DOHH2 (cell line): ENCODE measurements at regions not wholly inside any gene's neighbourhood (a gene's known extent, or its start where the extent isn't known, plus 50 kb on each side); places are given as distances from the start of the nearest gene placed in this dataset.

ENCODE experiments used
- H3F3A ChIP-seq: fragments of 200-600 bp; sonication (generic), shearing (Covaris generic); 2 replicates; pipeline ENCODE4 v1.6.0; 2016; ENCODE audit warnings: antibody characterized with exemption, mild to moderate bottlenecking; ENCODE audit not compliant: control insufficient read depth, insufficient read depth
- H3K27ac ChIP-seq: fragments of 200-600 bp; sonication (generic); 2 replicates; pipeline ENCODE4 v1.5.1; 2014; ENCODE audit warnings: low read depth, mild to moderate bottlenecking, low read length, moderate library complexity
- H3K27me3 ChIP-seq: fragments of 200-600 bp; sonication (generic); 2 replicates; pipeline ENCODE4 v1.6.1; 2014; ENCODE audit warnings: mild to moderate bottlenecking, low read length, mixed read lengths; ENCODE audit not compliant: control insufficient read depth
- H3K36me3 ChIP-seq: fragments of 200-600 bp; sonication (generic); 2 replicates; pipeline ENCODE4 v1.6.1; 2014; ENCODE audit warnings: mild to moderate bottlenecking, low read length, moderate library complexity, mixed read lengths; ENCODE audit not compliant: control insufficient read depth
- H3K4me1 ChIP-seq: fragments of 200-600 bp; sonication (generic); 2 replicates; pipeline ENCODE4 v1.6.1; 2014; ENCODE audit warnings: mild to moderate bottlenecking, low read length, mixed read lengths; ENCODE audit not compliant: control insufficient read depth
- H3K4me2 ChIP-seq: fragments of 200-600 bp; sonication (generic); 2 replicates; pipeline ENCODE4 v1.6.0; 2014; ENCODE audit warnings: mild to moderate bottlenecking, low read length, moderate library complexity
- H3K4me3 ChIP-seq: fragments of 200-600 bp; sonication (generic); 2 replicates; pipeline ENCODE4 v1.5.1; 2014; ENCODE audit warnings: mild to moderate bottlenecking, low read length, mixed read lengths
- H3K79me2 ChIP-seq: fragments of 200-600 bp; sonication (generic); 2 replicates; pipeline ENCODE4 v1.6.1; 2014; ENCODE audit warnings: mild to moderate bottlenecking, low read length, mixed read lengths; ENCODE audit not compliant: control insufficient read depth
- H3K9me2 ChIP-seq: fragments of 200-600 bp; sonication (generic); replicated peaks from 2 replicates; pipeline ENCODE4 v1.6.1; 2014; ENCODE audit warnings: mild to moderate bottlenecking, low read length, mixed read lengths; ENCODE audit not compliant: control insufficient read depth
- H3K9me3 ChIP-seq: fragments of 200-600 bp; sonication (generic); 2 replicates; pipeline ENCODE4 v1.6.1; 2014; ENCODE audit warnings: antibody characterized with exemption, low read length, mixed read lengths; ENCODE audit not compliant: control insufficient read depth, insufficient read depth
- H4K20me1 ChIP-seq: fragments of 200-600 bp; sonication (generic); 2 replicates; pipeline ENCODE4 v1.6.0; 2014; ENCODE audit warnings: low read depth, mild to moderate bottlenecking, antibody characterized with exemption, low read length, moderate library complexity; ENCODE audit not compliant: control insufficient read depth, insufficient read depth
- EZH2phosphoT487 ChIP-seq: fragments of 200-600 bp; sonication (generic); IDR thresholded peaks from 2 replicates; pipeline ENCODE4 v1.6.1; 2017; ENCODE audit warnings: borderline replicate concordance, mild to moderate bottlenecking, antibody characterized with exemption, low read length, moderate library complexity, mixed read lengths
- TF ChIP-seq, protein P1 (sequence below): fragments of 200-600 bp; sonication (generic); IDR thresholded peaks from one replicate; pipeline ENCODE4 v1.5.1; 2014; ENCODE audit warnings: antibody characterized with exemption, mild to moderate bottlenecking, low read depth, low read length; ENCODE audit not compliant: poor library complexity, severe bottlenecking

DNA sequence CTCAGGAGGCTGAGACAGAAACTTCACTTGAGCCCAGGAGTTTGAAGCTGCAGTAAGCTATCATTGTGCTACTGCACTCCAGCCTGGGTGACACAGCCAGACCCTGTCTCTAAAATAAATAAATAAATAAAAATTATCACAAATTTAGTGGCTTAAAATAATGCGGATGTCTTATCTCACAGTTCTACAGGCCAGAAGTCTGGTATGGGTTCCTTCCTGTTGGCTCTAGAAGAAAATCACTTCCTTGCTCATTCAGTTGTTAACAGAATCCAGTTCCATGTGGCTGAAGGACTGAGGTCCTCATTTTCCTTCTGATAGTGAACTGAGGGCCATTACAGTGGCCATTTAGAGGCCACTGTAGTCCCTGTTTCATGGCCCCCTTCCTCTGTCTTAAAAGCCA is 94.6 kb upstream of the S1PR1 start:
- H3K36me3 ChIP-seq: no peaks in the 10 kb centered on the region
- peaks cover 12% of the 10 kb centered on the region for H3K4me1 ChIP-seq
- no peaks in the 10 kb centered on the region for H4K20me1 ChIP-seq
- no peak overlapping the region for H3K27ac ChIP-seq
- TF ChIP-seq, protein P1, sequence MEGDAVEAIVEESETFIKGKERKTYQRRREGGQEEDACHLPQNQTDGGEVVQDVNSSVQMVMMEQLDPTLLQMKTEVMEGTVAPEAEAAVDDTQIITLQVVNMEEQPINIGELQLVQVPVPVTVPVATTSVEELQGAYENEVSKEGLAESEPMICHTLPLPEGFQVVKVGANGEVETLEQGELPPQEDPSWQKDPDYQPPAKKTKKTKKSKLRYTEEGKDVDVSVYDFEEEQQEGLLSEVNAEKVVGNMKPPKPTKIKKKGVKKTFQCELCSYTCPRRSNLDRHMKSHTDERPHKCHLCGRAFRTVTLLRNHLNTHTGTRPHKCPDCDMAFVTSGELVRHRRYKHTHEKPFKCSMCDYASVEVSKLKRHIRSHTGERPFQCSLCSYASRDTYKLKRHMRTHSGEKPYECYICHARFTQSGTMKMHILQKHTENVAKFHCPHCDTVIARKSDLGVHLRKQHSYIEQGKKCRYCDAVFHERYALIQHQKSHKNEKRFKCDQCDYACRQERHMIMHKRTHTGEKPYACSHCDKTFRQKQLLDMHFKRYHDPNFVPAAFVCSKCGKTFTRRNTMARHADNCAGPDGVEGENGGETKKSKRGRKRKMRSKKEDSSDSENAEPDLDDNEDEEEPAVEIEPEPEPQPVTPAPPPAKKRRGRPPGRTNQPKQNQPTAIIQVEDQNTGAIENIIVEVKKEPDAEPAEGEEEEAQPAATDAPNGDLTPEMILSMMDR: no peak
- no peak for TF ChIP-seq EZH2phosphoT487
- no peaks in the 10 kb centered on the region for H3K27me3 ChIP-seq
- H3K4me3 ChIP-seq: no peak overlapping the region
- no peak overlapping the region for H3K4me2 ChIP-seq
- no peaks in the 10 kb centered on the region for H3K9me2 ChIP-seq
- no peaks in the 10 kb centered on the region for H3F3A ChIP-seq
- H3K9me3 ChIP-seq: no peaks in the 10 kb centered on the region
- H3K79me2 ChIP-seq: no peaks in the 10 kb centered on the region

DNA sequence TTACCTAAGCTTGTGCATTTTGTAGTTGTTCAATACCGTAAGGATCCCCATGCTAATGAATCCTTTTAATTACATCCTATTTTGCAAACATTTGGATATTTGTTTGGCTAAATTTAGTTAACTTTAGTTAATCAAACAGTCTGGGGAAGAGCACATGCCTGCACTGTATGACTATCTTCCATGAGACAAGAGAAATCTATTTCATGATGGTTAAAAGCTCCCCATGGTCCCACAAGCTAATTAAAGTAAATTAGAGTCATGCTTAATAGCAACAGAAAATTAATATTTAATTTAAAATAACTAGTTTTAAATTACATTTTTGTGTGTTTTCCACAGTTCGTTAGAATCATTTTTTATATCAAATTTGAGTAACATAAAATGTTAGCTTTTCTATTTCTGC is 95.4 kb upstream of the S1PR1 start:
- no peak for TF ChIP-seq EZH2phosphoT487
- TF ChIP-seq, protein P1: no peak
- no peaks in the 10 kb centered on the region for H3K79me2 ChIP-seq
- H3K4me3 ChIP-seq: no peak overlapping the region
- no peaks in the 10 kb centered on the region for H3F3A ChIP-seq
- H3K9me2 ChIP-seq: no peaks in the 10 kb centered on the region
- H3K4me1 ChIP-seq: peaks cover 21% of the 10 kb centered on the region
- no peak overlapping the region for H3K4me2 ChIP-seq
- no peaks in the 10 kb centered on the region for H3K9me3 ChIP-seq
- H4K20me1 ChIP-seq: no peaks in the 10 kb centered on the region
- no peak overlapping the region for H3K27ac ChIP-seq
- H3K36me3 ChIP-seq: no peaks in the 10 kb centered on the region
- H3K27me3 ChIP-seq: no peaks in the 10 kb centered on the region

DNA sequence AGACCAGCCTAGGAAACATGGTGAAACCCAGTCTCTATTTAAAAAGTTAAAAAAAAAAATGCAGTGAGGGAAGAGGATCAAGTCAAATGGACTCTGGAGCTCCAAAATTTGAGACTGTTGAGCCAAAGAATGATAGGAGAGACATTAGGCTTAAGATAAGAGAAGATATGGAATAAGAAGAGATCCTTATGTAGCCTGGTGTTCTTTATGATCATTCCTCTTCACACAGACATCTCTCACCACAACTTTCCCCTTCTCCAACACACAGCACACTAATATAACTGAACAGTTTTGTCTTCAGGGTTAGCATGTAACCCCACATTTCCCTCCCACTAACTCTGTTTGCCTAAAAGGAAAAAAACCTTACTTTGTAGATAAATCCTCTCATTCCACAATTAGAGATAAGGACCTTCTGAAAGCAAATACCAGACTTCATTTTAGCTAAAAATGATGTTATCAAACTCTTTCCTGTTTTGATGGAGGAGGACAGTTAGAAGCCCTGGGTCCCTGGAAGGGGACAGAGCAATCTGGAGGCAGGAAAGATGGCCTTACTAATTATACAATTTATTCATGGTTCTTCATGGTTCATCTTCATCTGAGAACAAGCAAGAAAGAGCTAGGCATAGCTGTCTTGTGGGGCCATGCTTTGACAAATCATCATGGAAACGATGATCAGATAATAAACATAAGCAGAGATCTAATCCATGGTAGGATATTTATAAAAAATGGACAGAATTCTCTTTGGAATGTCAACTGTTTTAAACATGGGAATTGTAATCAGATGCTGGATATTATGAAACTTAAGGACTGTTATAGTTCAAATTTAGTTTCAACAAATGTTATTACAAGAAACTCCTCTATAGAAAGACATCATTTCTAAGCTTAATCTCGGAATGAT is 96.7 kb upstream of the S1PR1 start:
- Histone ChIP-seq H3K4me2 (no peak overlapping the region), H3K36me3 (no peaks in the 10 kb centered on the region), H3K9me2 (no peaks in the 10 kb centered on the region), H3K27me3 (no peaks in the 10 kb centered on the region), H3K27ac (no peak overlapping the region), H3K4me1 (peaks cover 23% of the 10 kb centered on the region), H3K79me2 (no peaks in the 10 kb centered on the region), H3K4me3 (no peak overlapping the region), H4K20me1 (no peaks in the 10 kb centered on the region), H3F3A (no peaks in the 10 kb centered on the region), H3K9me3 (no peaks in the 10 kb centered on the region)
- TF ChIP-seq, protein P1: no peak
- TF ChIP-seq EZH2phosphoT487: no peak
